ENCODE measurements at regions not wholly inside any gene's neighbourhood (a gene's known extent, or its start where the extent isn't known, plus 50 kb on each side); places are given as distances from the start of the nearest gene placed in this dataset.

GRCh38 chr7:9981742-9982349 is 991.8 kb upstream of the PHF14 start:
- DNase-seq (ENCODE audit: low spot score), result no peak
- Mint-ChIP-seq H3K36me3 (no peaks in the 10 kb centered on the region), H3K27me3 (ENCODE audit: insufficient read depth, low read depth) (no peaks in the 10 kb centered on the region), H3K27ac (no peak overlapping the region), H3K4me3 (no peak overlapping the region), H3K9me3 (no peaks in the 10 kb centered on the region), H3K4me1 (no peaks in the 10 kb centered on the region)
- no peak overlapping the region for H3K4me3 ChIP-seq
- H4K20me1 ChIP-seq (ENCODE audit: low read depth), result no peaks in the 10 kb centered on the region
- H3K27me3 ChIP-seq, result no peaks in the 10 kb centered on the region
- TF ChIP-seq EZH2phosphoT487 (IDR thresholded peaks at IDR 0.05) (no peak), EZH2 (IDR thresholded peaks at IDR 0.05) (no peak), CTCF (IDR thresholded peaks at IDR 0.05) (no peak)
- H3K79me2 ChIP-seq (ENCODE audit: low read depth), result no peaks in the 10 kb centered on the region
- H3K27ac ChIP-seq, result no peak overlapping the region
- no peak overlapping the region for H3K9ac ChIP-seq
- no peak overlapping the region for H3K4me2 ChIP-seq
- no peaks in the 10 kb centered on the region for H3K9me3 ChIP-seq (ENCODE audit: low read depth)
- H3K36me3 ChIP-seq, result no peaks in the 10 kb centered on the region
- H3K4me1 ChIP-seq, result no peaks in the 10 kb centered on the region
- H3F3A ChIP-seq (ENCODE audit: low read depth), result no peaks in the 10 kb centered on the region
- no peak overlapping the region for H2AFZ ChIP-seq (replicated peaks)

- Mint-ChIP-seq H3K4me1 (no peaks in the 10 kb centered on the region), H3K9me3 (peaks cover 2% of the 10 kb centered on the region), H3K27ac (no peak overlapping the region), H3K36me3 (no peaks in the 10 kb centered on the region), H3K27me3 (ENCODE audit: insufficient read depth, low read depth) (no peaks in the 10 kb centered on the region), H3K4me3 (no peak overlapping the region)
- peaks cover 4% of the 10 kb centered on the region for H3K9me3 ChIP-seq (ENCODE audit: low read depth)
- H3K4me3 ChIP-seq, result no peak overlapping the region
- H3K4me1 ChIP-seq, result no peaks in the 10 kb centered on the region
- no peak overlapping the region for H3K27ac ChIP-seq
- TF ChIP-seq CTCF (IDR thresholded peaks at IDR 0.05) (peak; percentile 24), EZH2phosphoT487 (IDR thresholded peaks at IDR 0.05) (no peak), EZH2 (IDR thresholded peaks at IDR 0.05) (no peak)
- no peaks in the 10 kb centered on the region for H3K36me3 ChIP-seq
- no peaks in the 10 kb centered on the region for H4K20me1 ChIP-seq (ENCODE audit: low read depth)
- no peak for DNase-seq (ENCODE audit: low spot score)
- no peak overlapping the region for H3K9ac ChIP-seq
- no peaks in the 10 kb centered on the region for H3K27me3 ChIP-seq
- no peaks in the 10 kb centered on the region for H3K79me2 ChIP-seq (ENCODE audit: low read depth)
- no peaks in the 10 kb centered on the region for H3F3A ChIP-seq (ENCODE audit: low read depth)
- no peak overlapping the region for H2AFZ ChIP-seq (replicated peaks)
- H3K4me2 ChIP-seq, result no peak overlapping the region
Observed at GRCh38 chr7:9983048-9983447, 990.6 kb upstream of the PHF14 start.

GRCh38 chr7:10015687-10016086 is 958.0 kb upstream of the PHF14 start:
- Mint-ChIP-seq H3K27me3 (ENCODE audit: insufficient read depth, low read depth) (peaks cover 2% of the 10 kb centered on the region), H3K9me3 (peaks cover 8% of the 10 kb centered on the region)
- H4K20me1 ChIP-seq (ENCODE audit: low read depth), result no peaks in the 10 kb centered on the region

GRCh38 chr7:10022480-10022879 is 951.2 kb upstream of the PHF14 start:
- no peaks in the 10 kb centered on the region for H3F3A ChIP-seq (ENCODE audit: low read depth)
- no peak overlapping the region for H3K9ac ChIP-seq
- no peak overlapping the region for H3K4me2 ChIP-seq
- peak overlapping the region; percentile 52 for H2AFZ ChIP-seq (replicated peaks)
- H3K36me3 Mint-ChIP-seq, result no peaks in the 10 kb centered on the region
- no peaks in the 10 kb centered on the region for H3K9me3 ChIP-seq (ENCODE audit: low read depth)
- H3K4me1 Mint-ChIP-seq, result no peaks in the 10 kb centered on the region
- H3K27ac Mint-ChIP-seq, result no peak overlapping the region
- TF ChIP-seq EZH2phosphoT487 (IDR thresholded peaks at IDR 0.05), result no peak
- no peak for TF ChIP-seq EZH2 (IDR thresholded peaks at IDR 0.05)
- no peak overlapping the region for H3K4me3 ChIP-seq
- no peaks in the 10 kb centered on the region for H3K9me3 Mint-ChIP-seq
- no peaks in the 10 kb centered on the region for H4K20me1 ChIP-seq (ENCODE audit: low read depth)
- no peak for DNase-seq (ENCODE audit: low spot score)
- H3K27me3 Mint-ChIP-seq (ENCODE audit: insufficient read depth, low read depth), result no peaks in the 10 kb centered on the region
- H3K27ac ChIP-seq, result no peak overlapping the region
- H3K79me2 ChIP-seq (ENCODE audit: low read depth), result no peaks in the 10 kb centered on the region
- H3K27me3 ChIP-seq, result no peaks in the 10 kb centered on the region
- no peaks in the 10 kb centered on the region for H3K36me3 ChIP-seq
- H3K4me3 Mint-ChIP-seq, result no peak overlapping the region
- no peaks in the 10 kb centered on the region for H3K4me1 ChIP-seq

More at GRCh38 chr7:10015687-10016086, 958.0 kb upstream of the PHF14 start:
- H3K36me3 Mint-ChIP-seq, result no peaks in the 10 kb centered on the region
- H3K36me3 ChIP-seq, result no peaks in the 10 kb centered on the region
- H3K27me3 ChIP-seq, result no peaks in the 10 kb centered on the region
- no peaks in the 10 kb centered on the region for H3K79me2 ChIP-seq (ENCODE audit: low read depth)
- DNase-seq (ENCODE audit: low spot score), result no peak
- no peaks in the 10 kb centered on the region for H3K4me1 ChIP-seq
- no peaks in the 10 kb centered on the region for H3K9me3 ChIP-seq (ENCODE audit: low read depth)
- no peaks in the 10 kb centered on the region for H3F3A ChIP-seq (ENCODE audit: low read depth)
- H3K4me3 Mint-ChIP-seq, result no peak overlapping the region
- no peak overlapping the region for H3K27ac ChIP-seq
- H3K4me3 ChIP-seq, result no peak overlapping the region
- H3K4me2 ChIP-seq, result no peak overlapping the region
- H2AFZ ChIP-seq (replicated peaks), result no peak overlapping the region
- H3K4me1 Mint-ChIP-seq, result no peaks in the 10 kb centered on the region
- no peak overlapping the region for H3K27ac Mint-ChIP-seq
- H3K9ac ChIP-seq, result no peak overlapping the region
- TF ChIP-seq EZH2 (IDR thresholded peaks at IDR 0.05), result no peak
- TF ChIP-seq EZH2phosphoT487 (IDR thresholded peaks at IDR 0.05), result no peak
